Jurkat, Clone E6-1 (cell line): ENCODE measurements at regions not wholly inside any gene's neighbourhood (a gene's known extent, or its start where the extent isn't known, plus 50 kb on each side); places are given as distances from the start of the nearest gene placed in this dataset.
"Not testable (repeated sequence)": the region's sequence is repeated elsewhere in the genome, so short reads cannot be mapped to it uniquely, and the experiment has no call there.

Source experiments
- DNase-seq: peaks from one replicate; pipeline ENCODE4 v3.0.0-alpha.2; 2011; ENCODE audit warnings: low read depth, low spot score
- H3K4me3 ChIP-seq: 2 replicates; pipeline ENCODE4 v1.5.1; 2011; ENCODE audit warnings: mild to moderate bottlenecking, low read length, control low read depth, moderate library complexity

GRCh38 chr9:39810401-39810800 lies 454.9 kb downstream of the SPATA31A1 start:
- not testable (repeated sequence) for DNase-seq, H3K4me3 ChIP-seq

DNA sequence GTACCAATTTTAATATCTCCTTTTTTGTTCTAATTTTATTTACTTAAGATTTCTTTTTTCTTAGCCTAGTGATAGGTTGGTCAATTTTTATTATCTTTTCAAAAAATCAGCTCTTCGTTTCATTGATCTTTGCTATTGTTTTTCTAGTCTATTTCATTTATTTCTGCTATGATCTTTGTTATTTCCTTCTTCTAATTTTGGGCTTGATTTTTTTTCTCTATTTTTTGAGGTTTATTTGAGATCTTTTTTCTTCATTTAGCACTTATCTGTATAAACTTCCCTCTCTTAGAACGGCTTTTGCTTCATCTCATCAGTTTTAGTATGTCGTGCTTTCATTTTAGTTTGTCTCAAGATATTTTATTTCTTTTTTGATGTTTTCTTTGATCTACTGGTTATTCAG lies 456.1 kb downstream of the SPATA31A1 start:
- DNase-seq, H3K4me3 ChIP-seq: not testable (repeated sequence)

DNA sequence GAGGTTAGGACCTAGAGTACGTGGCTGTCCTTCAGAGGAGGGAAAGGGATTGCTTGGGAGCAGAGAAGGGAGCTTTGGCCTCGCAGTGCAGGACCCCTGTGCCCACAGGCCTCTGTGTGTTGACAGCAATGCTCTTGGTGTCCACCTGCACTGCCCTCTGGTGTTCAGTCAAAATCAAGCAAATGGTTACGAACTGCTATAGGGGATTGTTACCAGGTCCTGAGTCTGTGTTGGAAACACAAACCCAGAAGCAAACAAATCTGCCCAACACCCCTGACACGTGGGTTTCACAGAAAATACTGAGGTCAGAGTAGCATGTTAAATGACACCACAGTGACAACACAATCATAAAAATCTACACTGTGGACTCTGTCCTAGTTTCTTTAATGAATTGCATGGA lies 473.0 kb downstream of the SPATA31A1 start:
- not testable (repeated sequence) for DNase-seq, H3K4me3 ChIP-seq
